ENCODE measurements at regions not wholly inside any gene's neighbourhood (a gene's known extent, or its start where the extent isn't known, plus 50 kb on each side); places are given as distances from the start of the nearest gene placed in this dataset.
A peak's percentile ranks its signal among the peaks of the same experiment; 100 is the strongest.

GRCh38 chr5:53326424-53327153, 153.8 kb upstream of the FST start:
- intact Hi-C loops (cut with DNase I): no loop called here
- Histone ChIP-seq H3K27me3 (no peaks in the 10 kb centered on the region), H3K9me3 (no peaks in the 10 kb centered on the region), H3K4me3 (no peak overlapping the region), H3K4me1 (peaks cover 0 to 5% (median 0%) of the 10 kb centered on the region in 12 donors), H3K27ac (peak overlapping the region in 2 of 12 donors; percentile 25 to 26), H3K36me3 (no peaks in the 10 kb centered on the region)
- DNase-seq (no peak), ATAC-seq (peak in 3 of 4 donors; percentile 10 to 38 (median 13))
- 61 to 70% (median 67%) methylated on average over 7 of the region's 7 CpGs for WGBS, 4 donors
- no peak for TF ChIP-seq POLR2A (IDR thresholded peaks at IDR 0.05)
- no peak for TF ChIP-seq CTCF (IDR thresholded peaks at IDR 0.05)

GRCh38 chr5:53327811-53328334, 152.6 kb upstream of the FST start:
- DNase-seq (no peak), ATAC-seq (no peak)
- H3K36me3 ChIP-seq: no peaks in the 10 kb centered on the region
- H3K27ac ChIP-seq: no peak overlapping the region
- peaks cover 0 to 5% (median 0%) of the 10 kb centered on the region in 12 donors for H3K4me1 ChIP-seq
- H3K27me3 ChIP-seq: no peaks in the 10 kb centered on the region
- H3K9me3 ChIP-seq: no peaks in the 10 kb centered on the region
- intact Hi-C loops (cut with DNase I): no loop called here
- TF ChIP-seq POLR2A (IDR thresholded peaks at IDR 0.05): no peak
- TF ChIP-seq CTCF (IDR thresholded peaks at IDR 0.05): no peak
- 64 to 66% (median 65%) methylated on average over 2 of the region's 2 CpGs for WGBS, 4 donors
- H3K4me3 ChIP-seq: no peak overlapping the region

GRCh38 chr5:53330491-53330890, 149.9 kb upstream of the FST start:
- TF ChIP-seq CTCF (IDR thresholded peaks at IDR 0.05) (no peak), POLR2A (IDR thresholded peaks at IDR 0.05) (no peak)
- intact Hi-C loops (cut with DNase I): no loop called here
- H3K27ac ChIP-seq: no peak overlapping the region
- WGBS, 4 donors: 65 to 76% (median 70%) methylated on average over 2 of the region's 2 CpGs
- ATAC-seq (no peak), DNase-seq (no peak)
- no peaks in the 10 kb centered on the region for H3K36me3 ChIP-seq
- no peak overlapping the region for H3K4me3 ChIP-seq
- H3K9me3 ChIP-seq: no peaks in the 10 kb centered on the region
- H3K27me3 ChIP-seq: no peaks in the 10 kb centered on the region
- peaks cover 0 to 7% (median 0%) of the 10 kb centered on the region in 12 donors for H3K4me1 ChIP-seq

GRCh38 chr5:53331463-53331862, 149.0 kb upstream of the FST start:
- intact Hi-C loops (cut with DNase I): no loop called here
- H3K9me3 ChIP-seq: no peaks in the 10 kb centered on the region
- peaks cover 0 to 7% (median 0%) of the 10 kb centered on the region in 12 donors for H3K4me1 ChIP-seq
- TF ChIP-seq CTCF (IDR thresholded peaks at IDR 0.05) (no peak), POLR2A (IDR thresholded peaks at IDR 0.05) (no peak)
- no peaks in the 10 kb centered on the region for H3K36me3 ChIP-seq
- 49 to 67% (median 61%) methylated on average over 1 of the region's 1 CpG for WGBS, 4 donors
- no peaks in the 10 kb centered on the region for H3K27me3 ChIP-seq
- no peak overlapping the region for H3K27ac ChIP-seq
- ATAC-seq: no peak
- no peak for DNase-seq
- H3K4me3 ChIP-seq: no peak overlapping the region

Measured in heart left ventricle (tissue), 16 donors.